ENCODE measurements at regions not wholly inside any gene's neighbourhood (a gene's known extent, or its start where the extent isn't known, plus 50 kb on each side); places are given as distances from the start of the nearest gene placed in this dataset.

GRCh38 chr2:3099145-3099859, 278.3 kb downstream of the EIPR1 start:
- no peak for FAIRE-seq

GRCh38 chr2:3098231-3098630, 279.4 kb downstream of the EIPR1 start:
- FAIRE-seq = no peak

GRCh38 chr2:3097804-3098203, 279.8 kb downstream of the EIPR1 start:
- FAIRE-seq = no peak

- no peak for FAIRE-seq
These were observed 282.3 kb downstream of the EIPR1 start for GRCh38 chr2:3094999-3095958.

GRCh38 chr2:3094318-3094717, 283.3 kb downstream of the EIPR1 start:
- no peak for FAIRE-seq

GRCh38 chr2:3091696-3092095, 285.9 kb downstream of the EIPR1 start:
- no peak for FAIRE-seq

GRCh38 chr2:3082705-3083104, 294.9 kb downstream of the EIPR1 start:
- no peak for FAIRE-seq

- no peak for FAIRE-seq
These were observed 297.4 kb downstream of the EIPR1 start for GRCh38 chr2:3079959-3080948.

- FAIRE-seq = no peak
These were observed 298.2 kb downstream of the EIPR1 start for GRCh38 chr2:3079466-3079865.

GRCh38 chr2:3078684-3079083, 298.9 kb downstream of the EIPR1 start:
- no peak for FAIRE-seq

- FAIRE-seq = no peak
These were observed 300.6 kb downstream of the EIPR1 start for GRCh38 chr2:3076848-3077642.

GRCh38 chr2:3075991-3076340, 301.7 kb downstream of the EIPR1 start:
- FAIRE-seq = no peak

- no peak for FAIRE-seq
These were observed 302.2 kb downstream of the EIPR1 start for GRCh38 chr2:3075316-3075990.

- no peak for FAIRE-seq
These were observed 303.9 kb downstream of the EIPR1 start for GRCh38 chr2:3073704-3074103.

- FAIRE-seq = no peak
These were observed 304.5 kb downstream of the EIPR1 start for GRCh38 chr2:3073041-3073595.

- no peak for FAIRE-seq
These were observed 305.8 kb downstream of the EIPR1 start for GRCh38 chr2:3071685-3072263.

GRCh38 chr2:3066831-3067230, 310.8 kb downstream of the EIPR1 start:
- FAIRE-seq = no peak

GRCh38 chr2:3065928-3066327, 311.7 kb downstream of the EIPR1 start:
- no peak for FAIRE-seq

- FAIRE-seq = no peak
These were observed 314.9 kb downstream of the EIPR1 start for GRCh38 chr2:3062476-3063260.

GRCh38 chr2:3060049-3060448, 317.6 kb downstream of the EIPR1 start:
- no peak for FAIRE-seq
